ENCODE measurements at regions not wholly inside any gene's neighbourhood (a gene's known extent, or its start where the extent isn't known, plus 50 kb on each side); places are given as distances from the start of the nearest gene placed in this dataset.

GRCh38 chr2:79453918-79454317 is 58.9 kb upstream of the CTNNA2 start:
- DNase-seq: no peak

- no peak for DNase-seq
These were observed 60.2 kb upstream of the CTNNA2 start for GRCh38 chr2:79452651-79453050.

- DNase-seq: no peak
These were observed 65.4 kb upstream of the CTNNA2 start for GRCh38 chr2:79447463-79447862.

- DNase-seq: no peak
These were observed 66.5 kb upstream of the CTNNA2 start for GRCh38 chr2:79446313-79446712.

- peak; percentile 73 for DNase-seq
These were observed 75.2 kb upstream of the CTNNA2 start for GRCh38 chr2:79437433-79438267.

- DNase-seq: no peak
These were observed 78.5 kb upstream of the CTNNA2 start for GRCh38 chr2:79434362-79434761.

GRCh38 chr2:79432731-79433146 is 80.1 kb upstream of the CTNNA2 start:
- no peak for DNase-seq

GRCh38 chr2:79428745-79429144 is 84.1 kb upstream of the CTNNA2 start:
- no peak for DNase-seq

GRCh38 chr2:79414690-79415089 is 98.2 kb upstream of the CTNNA2 start:
- no peak for DNase-seq

GRCh38 chr2:79394485-79394859 is 118.4 kb upstream of the CTNNA2 start:
- DNase-seq: no peak

- peak; percentile 83 for DNase-seq
These were observed 118.9 kb upstream of the CTNNA2 start for GRCh38 chr2:79393806-79394484.

GRCh38 chr2:79393107-79393685 is 119.7 kb upstream of the CTNNA2 start:
- no peak for DNase-seq

GRCh38 chr2:79389481-79389880 is 123.4 kb upstream of the CTNNA2 start:
- DNase-seq: no peak

GRCh38 chr2:79388024-79388423 is 124.8 kb upstream of the CTNNA2 start:
- no peak for DNase-seq

GRCh38 chr2:79387431-79387830 is 125.4 kb upstream of the CTNNA2 start:
- no peak for DNase-seq

- DNase-seq: no peak
These were observed 129.2 kb upstream of the CTNNA2 start for GRCh38 chr2:79383681-79384080.

- no peak for DNase-seq
These were observed 137.0 kb upstream of the CTNNA2 start for GRCh38 chr2:79375817-79376216.

- no peak for DNase-seq
These were observed 139.3 kb upstream of the CTNNA2 start for GRCh38 chr2:79373358-79374130.

- DNase-seq: peak; percentile 29
These were observed 141.8 kb upstream of the CTNNA2 start for GRCh38 chr2:79370976-79371538.

GRCh38 chr2:79369127-79369526 is 143.7 kb upstream of the CTNNA2 start:
- DNase-seq: peak; percentile 21

- no peak for DNase-seq
These were observed 144.7 kb upstream of the CTNNA2 start for GRCh38 chr2:79368116-79368630.

- no peak for DNase-seq
These were observed 153.4 kb upstream of the CTNNA2 start for GRCh38 chr2:79359419-79359818.

GRCh38 chr2:79355569-79355968 is 157.3 kb upstream of the CTNNA2 start:
- DNase-seq: no peak
